Fibroblast of mammary gland (primary cell): ENCODE measurements at regions not wholly inside any gene's neighbourhood (a gene's known extent, or its start where the extent isn't known, plus 50 kb on each side); places are given as distances from the start of the nearest gene placed in this dataset.

Source experiments
- DNase-seq: peaks from one replicate; pipeline ENCODE4 v3.0.0-alpha.2; 2010; ENCODE audit warnings: low read depth
- H3K4me3 ChIP-seq: 2 replicates; pipeline ENCODE4 v1.5.1; 2011; ENCODE audit warnings: low read depth, mild to moderate bottlenecking, low read length, moderate library complexity; ENCODE audit not compliant: control insufficient read depth
- TF ChIP-seq, protein P1 (sequence below): conservative IDR thresholded peaks from 2 replicates; pipeline ENCODE4 v1.5.1; 2011; ENCODE audit warnings: low read depth, low read length, inconsistent platforms; ENCODE audit not compliant: control insufficient read depth, insufficient read depth

DNA sequence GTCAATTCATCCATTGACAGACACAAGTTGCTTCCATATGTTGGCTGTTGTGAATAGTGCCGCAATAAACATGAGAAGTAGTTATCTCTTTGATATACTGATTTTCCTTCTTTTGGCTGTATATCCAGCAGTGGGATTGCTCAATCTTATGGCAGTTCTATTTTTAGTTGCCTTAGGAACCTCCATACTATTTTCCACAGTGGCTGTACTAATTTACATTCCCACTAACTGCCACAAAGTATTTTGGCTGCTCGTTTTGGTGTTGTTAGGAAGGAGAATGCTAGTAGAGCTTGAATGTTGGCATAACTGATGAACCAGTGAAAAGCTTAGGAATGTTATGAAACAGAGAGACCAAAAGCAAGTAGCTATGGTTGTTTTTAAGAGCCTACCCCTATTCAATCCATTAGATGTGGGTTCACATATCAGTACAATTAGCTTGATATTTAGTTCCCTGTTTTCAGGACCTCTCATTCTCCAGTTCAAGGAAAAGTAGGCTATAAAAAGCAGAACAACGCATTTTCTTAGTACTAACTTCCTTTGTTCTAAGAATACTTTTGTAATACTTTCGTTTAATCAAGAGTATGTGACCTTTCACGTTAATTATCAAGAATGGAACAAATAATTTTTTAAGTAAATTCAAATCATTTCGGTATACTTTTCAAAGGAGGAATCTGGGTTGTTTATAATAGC lies 100.3 kb downstream of the FAS start:
- DNase-seq: peak; percentile 45
- no peak overlapping the region for H3K4me3 ChIP-seq
- TF ChIP-seq, protein P1, sequence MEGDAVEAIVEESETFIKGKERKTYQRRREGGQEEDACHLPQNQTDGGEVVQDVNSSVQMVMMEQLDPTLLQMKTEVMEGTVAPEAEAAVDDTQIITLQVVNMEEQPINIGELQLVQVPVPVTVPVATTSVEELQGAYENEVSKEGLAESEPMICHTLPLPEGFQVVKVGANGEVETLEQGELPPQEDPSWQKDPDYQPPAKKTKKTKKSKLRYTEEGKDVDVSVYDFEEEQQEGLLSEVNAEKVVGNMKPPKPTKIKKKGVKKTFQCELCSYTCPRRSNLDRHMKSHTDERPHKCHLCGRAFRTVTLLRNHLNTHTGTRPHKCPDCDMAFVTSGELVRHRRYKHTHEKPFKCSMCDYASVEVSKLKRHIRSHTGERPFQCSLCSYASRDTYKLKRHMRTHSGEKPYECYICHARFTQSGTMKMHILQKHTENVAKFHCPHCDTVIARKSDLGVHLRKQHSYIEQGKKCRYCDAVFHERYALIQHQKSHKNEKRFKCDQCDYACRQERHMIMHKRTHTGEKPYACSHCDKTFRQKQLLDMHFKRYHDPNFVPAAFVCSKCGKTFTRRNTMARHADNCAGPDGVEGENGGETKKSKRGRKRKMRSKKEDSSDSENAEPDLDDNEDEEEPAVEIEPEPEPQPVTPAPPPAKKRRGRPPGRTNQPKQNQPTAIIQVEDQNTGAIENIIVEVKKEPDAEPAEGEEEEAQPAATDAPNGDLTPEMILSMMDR: no peak

DNA sequence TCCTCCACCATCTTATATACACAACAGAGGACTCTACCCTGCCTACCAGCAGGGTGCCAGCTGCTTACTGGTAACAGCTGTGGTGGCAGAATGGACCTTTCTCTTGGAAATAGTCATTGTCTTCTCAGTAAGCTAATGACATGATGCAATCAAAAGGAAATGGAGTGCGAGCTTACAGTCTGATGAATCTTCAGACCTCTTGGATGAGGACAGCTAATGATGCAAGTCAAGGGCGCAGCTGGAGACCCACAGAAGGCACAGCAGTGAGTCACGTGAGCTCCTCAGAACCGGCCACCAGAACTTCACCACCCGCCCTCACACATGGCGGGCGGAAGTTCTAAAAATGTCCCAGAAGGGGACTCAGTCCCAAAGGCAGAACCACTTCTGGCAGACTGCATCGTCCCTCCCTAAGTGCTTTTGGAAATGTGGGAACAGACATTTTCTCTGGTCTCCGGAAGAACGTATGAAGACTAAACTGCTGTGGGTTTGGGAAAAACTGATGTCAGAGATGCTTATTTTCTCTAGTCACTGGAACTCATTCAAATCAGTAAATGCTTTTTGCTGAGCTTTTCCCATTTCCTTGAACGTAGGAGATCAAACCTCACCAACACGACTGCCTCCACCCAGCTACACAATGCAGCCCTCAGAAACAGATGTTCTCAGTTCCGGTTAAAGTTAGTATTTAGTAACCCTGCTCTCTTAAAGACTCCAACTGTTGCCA lies 96.4 kb downstream of the FAS start:
- peak overlapping the region; percentile 16 for H3K4me3 ChIP-seq
- DNase-seq: peak; percentile 98
- TF ChIP-seq, protein P1: no peak

DNA sequence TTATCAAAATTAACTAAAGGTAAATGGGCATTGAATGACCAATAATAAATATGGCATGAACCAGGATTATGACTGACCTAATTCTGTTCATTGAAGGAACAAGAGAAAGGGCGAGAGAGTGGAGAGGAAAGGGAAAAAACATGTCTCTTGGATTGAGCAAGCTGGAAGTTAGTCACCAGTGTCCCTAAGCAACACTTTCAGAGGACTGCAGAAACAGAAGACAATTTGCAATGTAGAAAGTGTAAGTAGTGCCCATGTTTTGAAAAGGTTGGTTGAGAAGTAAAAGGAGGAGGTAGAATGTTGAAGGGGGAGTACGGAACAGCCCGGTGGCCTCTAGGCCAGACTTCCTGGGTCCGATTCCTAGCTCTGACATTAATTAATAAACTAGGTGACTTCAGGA lies 94.6 kb downstream of the FAS start:
- DNase-seq: peak; percentile 51

DNA sequence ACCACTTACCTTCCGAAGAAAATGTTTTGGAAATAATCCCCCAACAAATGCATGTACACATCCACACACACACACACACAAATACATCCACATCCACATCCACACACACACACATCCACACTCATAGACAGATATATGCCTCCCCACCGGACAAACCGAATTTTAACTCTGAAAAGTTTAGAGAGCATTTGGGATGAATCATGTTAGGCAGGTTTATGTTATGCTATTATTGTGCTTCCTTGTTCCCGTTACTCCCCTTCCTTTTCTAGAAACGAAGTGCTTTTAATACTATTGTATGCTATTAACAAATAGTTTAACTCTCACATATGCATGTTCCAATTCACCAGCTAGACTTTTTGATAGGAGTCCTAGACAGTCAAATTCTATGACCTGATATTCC lies 91.5 kb downstream of the FAS start:
- DNase-seq: no peak
- TF ChIP-seq, protein P1: no peak
- H3K4me3 ChIP-seq: no peak overlapping the region

More for the DNA sequence above, 94.6 kb downstream of the FAS start:
- no peak overlapping the region for H3K4me3 ChIP-seq
- TF ChIP-seq, protein P1: no peak

DNA sequence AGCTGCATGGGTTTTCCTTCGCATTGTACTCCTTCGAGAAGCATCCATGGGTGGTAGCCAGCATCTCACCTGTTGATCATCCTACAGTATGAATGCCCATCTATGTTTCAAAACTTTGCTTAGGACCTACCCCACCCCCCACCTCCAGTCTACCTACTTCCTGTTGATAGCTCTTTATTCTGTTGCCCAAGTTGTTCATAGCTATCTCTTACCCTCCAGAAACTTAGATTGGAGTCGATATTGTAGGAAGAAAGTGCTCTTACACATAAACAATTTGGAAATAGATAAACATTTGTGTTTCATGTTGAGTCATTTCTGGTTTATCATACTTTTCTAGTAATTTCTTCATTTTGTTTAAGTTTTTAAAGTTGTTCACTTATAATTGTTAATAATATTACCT lies 90.1 kb downstream of the FAS start:
- no peak overlapping the region for H3K4me3 ChIP-seq
- TF ChIP-seq, protein P1: no peak
- DNase-seq: peak; percentile 21

DNA sequence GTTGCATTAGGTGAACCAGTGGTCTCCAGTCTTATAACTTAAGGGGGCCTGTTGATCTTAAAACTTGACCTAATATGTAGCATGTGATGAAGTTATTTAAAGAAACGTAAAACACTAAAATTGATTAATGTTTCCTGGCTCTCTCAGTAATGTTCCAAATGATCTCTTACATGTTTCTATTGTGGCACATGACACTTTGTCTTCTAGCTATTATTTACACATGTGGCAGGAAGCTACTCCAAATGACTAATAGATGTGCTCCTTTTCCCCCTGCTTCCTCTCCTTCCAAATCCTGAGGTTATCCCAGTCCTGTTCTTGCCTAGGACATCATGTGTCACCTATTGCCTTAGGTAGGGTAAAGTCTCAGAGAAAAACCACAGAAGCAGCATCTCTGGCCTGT lies 89.4 kb downstream of the FAS start:
- peak; percentile 69 for DNase-seq
- TF ChIP-seq, protein P1: no peak
- no peak overlapping the region for H3K4me3 ChIP-seq
